HT1080 (cell line): ENCODE measurements at regions not wholly inside any gene's neighbourhood (a gene's known extent, or its start where the extent isn't known, plus 50 kb on each side); places are given as distances from the start of the nearest gene placed in this dataset.
"Not testable (repeated sequence)": the region's sequence is repeated elsewhere in the genome, so short reads cannot be mapped to it uniquely, and the experiment has no call there.

ENCODE experiments used
- DNase-seq: peaks from one replicate; pipeline ENCODE4 v3.0.0-alpha.2; 2015; ENCODE audit warnings: low read depth

DNA sequence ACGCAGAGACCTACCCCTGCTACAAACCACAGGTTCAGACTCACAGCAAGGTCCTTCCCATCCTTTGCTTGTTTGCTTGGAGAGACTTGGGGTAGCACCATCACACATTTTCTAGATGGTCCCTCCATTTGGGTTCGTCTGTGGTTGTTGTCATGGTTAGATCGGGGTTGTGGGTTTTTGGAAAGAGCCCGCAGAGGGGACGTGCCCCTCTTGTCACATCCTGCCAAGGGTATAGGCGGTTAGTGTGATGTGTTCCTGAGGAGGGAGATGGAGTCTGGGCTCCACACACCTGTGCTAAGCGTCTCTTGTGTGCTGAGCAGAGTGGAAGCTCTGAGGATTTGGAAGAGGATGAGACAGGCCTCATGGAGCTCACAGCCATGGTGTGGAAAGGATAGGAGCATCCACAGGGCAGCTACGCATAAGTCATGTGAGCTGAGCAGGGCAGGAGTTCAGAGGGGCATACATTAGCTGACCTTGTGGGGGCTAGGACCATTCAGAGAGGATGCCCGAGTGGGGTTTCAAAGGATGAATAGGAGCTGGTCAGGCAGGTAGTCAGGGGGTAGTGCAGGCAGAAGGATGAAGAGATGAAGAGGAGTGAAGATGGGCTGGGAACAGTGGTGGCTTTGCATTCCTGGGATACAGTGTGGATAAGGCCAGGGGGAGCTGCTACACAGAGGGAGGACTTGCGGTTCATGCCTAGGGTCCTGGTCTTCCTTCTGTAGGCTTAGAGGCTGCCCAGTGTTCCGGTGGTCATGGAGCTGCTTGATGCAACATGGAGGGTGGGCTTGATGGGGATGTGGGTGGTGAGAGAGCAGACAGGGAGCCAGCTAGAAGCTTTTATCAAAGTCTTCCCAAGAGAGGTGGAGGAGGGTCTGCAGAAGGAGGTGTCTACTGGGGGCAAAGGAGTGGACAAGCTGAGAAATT is 62.9 kb downstream of the ACKR3 start:
- DNase-seq = no peak

DNA sequence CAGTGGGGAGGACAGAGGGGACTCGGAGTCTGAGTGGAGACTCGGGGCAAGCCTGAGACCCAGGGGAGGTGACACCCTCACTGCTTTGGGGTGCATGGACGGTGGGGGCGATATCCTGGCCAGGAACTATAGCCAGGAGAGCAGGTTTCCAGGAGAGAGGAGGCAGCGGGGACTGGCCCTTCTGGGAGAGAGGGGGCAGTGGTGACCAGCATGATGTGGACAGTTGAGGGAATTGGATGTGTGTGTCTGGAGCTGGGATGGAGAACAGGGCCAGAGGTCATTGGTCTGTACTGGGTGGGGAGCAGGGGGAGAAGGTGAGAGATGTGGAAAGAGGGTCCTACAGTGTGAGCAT is 63.6 kb downstream of the ACKR3 start:
- DNase-seq = no peak

GRCh38 chr2:236633775-236634560 is 64.3 kb downstream of the ACKR3 start:
- DNase-seq = no peak

- DNase-seq = no peak
Observed at GRCh38 chr2:236636261-236636660, 66.6 kb downstream of the ACKR3 start.

- DNase-seq = no peak
Observed at GRCh38 chr2:236636714-236637470, 67.3 kb downstream of the ACKR3 start.

DNA sequence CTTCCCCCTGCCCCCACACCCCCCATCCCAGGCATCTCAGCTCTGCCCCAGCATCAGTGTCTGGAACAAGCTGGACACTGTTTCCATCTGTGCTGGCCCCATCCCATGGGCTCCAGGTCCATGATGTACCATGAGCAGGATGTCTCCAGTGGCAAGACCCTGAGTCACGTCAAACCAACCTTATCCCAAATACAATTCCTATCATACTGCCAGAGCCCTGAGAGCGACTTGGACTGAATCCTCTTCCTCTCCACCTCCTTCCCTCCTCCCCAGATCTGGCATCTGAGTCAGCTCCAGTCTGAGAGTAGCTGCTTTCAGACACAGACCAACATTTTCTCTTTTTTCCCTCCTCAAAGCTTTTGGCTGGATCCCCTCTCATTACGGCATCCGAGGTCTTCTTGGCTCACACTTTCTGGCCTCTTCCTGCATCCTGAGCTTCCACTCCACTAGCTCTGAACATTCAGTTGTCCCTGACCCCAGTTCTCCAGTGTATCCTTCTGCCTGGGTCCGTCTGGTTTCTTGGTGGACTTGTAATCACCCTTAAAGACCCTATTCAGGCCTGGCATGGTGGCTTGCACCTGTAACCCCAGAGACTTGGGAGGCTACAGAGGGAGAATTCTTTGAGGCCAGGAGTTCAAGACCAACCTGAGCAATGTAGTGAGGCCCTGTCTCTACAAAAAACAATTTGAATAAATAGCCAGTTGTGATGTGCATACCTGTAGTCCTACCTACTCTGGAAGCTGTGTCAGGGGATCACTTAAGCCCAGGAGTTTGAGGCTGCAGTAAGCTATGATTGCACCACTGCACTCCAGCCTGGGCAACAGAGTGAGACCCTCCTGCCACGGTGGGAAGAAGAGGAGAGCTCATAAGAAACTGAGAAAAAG is 68.3 kb downstream of the ACKR3 start:
- DNase-seq = no peak

DNA sequence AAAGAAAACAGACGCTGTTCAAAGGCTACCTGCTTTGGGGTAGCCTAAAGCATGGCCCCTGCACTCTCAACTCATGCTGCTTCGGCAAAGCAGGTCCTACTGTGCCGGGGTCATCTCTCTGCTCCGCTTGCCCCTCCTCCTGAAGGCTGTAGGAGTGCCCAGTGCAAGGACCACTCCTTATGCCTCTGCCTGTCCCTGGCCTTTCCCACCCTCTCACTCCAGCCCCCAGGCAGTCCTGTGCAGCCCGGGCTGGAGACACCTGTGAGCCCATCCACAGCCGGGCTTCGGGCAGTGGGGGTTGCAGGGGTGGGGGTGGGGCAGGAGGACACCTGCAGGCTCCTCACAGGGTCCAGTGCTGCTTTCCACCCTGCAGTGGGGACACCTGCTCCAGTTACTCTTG is 69.1 kb downstream of the ACKR3 start:
- no peak for DNase-seq

DNA sequence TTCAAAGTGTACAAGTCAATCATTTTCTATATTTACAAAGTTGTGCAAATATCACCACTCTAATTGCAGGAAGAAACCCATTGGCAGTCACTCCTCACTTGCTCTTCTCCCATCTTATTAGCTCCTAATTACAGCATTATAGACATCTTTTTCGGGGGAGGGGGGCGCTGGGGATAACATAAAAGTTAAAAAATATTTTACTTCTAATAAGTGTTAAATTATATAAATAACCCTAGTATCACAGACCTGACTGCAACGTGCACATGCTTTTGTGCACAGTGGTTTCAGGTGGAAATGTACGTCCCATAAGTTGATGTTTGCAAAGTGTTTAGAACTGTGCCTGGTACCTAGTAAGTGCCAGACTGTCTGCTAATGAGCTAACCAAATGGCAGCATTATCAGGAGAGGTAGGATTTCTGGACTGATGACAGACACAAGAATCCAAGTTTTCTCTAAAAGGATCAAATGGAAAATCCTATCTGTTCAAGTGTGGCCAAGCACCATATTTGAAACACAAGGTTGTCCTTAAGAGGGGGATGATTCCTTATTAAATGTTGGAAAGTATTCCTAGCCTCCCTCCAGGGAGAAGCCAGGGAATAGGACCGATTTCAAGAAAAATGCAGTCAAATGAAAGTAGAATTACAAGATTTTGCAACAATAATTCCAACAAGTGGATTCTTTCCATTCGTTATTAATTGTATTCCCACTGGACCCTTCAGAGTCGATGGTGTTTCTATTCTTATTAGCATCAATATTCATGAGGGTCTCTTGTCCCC is 70.0 kb downstream of the ACKR3 start:
- no peak for DNase-seq

DNA sequence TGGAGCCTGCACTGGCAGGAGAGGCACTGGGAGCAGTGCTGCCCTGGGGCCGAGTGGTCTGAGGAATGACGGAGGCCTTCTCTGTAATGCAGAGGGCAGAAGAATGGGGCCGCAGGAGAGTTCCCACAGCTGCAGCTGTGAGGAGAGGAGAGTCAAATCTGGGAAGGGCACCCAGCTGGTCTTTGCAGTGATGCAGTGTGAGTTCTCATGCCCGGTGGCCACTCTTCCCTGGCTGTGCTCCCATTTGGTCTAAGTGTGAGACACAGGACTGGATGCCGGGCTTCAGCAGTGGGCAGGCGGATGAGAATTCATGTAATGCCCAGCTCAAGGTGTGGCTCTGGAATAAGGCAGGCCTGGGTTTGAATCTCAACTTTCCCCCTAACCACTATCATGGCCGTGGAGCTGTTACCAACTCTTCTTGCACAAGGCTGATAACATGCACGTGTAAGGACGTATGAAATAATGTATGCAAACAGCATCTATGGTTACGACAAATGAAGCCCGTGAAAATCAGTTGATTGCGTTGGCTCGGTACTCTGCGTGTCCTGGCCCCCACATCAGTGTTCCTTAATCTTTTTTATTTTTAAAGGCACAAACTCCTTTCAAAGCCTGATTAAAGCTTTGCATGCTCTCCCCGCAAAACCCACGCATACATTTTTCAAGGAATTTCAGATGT is 71.6 kb downstream of the ACKR3 start:
- DNase-seq = no peak

DNA sequence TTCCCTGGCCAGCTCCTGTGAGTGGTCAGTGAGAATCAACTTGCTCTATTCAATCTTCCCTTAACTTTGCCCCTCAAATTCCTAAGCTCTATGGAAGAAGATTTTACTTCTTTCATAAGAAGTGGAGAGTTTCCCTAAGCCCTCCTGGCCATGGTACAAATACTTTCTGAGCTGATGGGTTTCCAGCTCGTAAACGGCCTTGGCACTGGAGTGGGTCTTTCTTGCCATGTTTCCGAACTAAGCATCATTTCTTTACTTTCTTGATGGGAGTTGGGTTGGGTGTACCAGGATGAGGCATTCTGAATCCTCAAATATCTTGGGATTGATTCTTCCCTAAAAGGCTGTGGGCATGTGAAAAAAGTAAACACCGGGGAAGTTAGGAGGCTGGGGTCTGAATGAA is 72.5 kb downstream of the ACKR3 start:
- no peak for DNase-seq

DNA sequence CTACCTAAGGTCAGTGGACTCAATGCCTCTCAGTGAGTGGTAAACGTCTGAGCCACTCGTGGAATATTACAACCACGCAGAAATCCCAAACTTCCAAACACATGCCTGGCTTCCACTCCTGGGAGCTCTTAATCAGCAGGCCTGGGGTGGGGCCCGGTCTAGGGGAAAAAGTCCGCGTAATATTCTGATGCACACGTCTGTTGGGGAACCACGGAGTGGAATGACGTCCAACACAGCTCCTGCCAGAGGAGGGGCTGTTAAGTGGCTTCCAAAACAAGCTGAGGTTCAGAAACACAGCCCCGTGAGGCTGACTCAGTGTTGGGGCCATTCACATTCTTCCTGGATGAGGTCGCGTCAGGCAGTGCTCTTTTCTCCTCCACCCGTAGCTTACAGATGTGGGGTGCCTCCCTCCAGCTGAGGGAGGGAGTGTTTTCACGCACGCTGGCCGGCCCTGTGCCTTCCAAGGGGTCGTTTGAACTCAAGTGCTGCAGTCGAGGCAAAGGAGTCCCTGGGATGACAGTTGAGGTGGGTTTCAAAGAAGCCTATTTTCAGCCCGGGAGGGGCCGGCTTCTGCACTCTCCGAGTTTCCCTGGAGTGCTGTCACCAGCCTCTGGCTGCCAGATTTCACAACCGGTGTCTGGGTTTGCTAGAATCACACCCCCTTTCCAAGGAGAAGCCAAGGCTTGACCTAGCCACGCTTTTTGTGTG is 73.1 kb downstream of the ACKR3 start:
- peak; percentile 85 for DNase-seq

GRCh38 chr2:236643480-236643879 is 73.9 kb downstream of the ACKR3 start:
- no peak for DNase-seq

DNA sequence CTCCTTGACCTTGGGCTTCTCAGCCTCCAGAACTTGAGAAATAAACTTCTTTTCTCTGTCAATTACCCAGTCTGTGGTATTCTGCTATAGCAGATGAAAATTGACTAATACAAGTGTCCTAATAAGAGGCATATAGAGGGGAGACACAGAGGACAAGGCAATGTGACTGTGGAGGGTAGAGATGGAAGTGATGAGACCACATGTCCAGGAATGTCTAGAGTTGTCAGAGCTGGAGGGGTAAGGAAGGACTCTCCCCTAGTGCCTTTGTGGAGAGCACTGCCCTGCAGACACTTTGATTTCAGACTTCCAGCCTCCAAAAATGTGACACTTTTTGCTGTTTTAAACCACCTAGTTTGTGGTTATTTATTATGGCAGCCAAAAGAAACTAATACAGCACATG is 74.4 kb downstream of the ACKR3 start:
- DNase-seq = no peak

GRCh38 chr2:236644502-236644911 is 74.9 kb downstream of the ACKR3 start:
- no peak for DNase-seq

DNA sequence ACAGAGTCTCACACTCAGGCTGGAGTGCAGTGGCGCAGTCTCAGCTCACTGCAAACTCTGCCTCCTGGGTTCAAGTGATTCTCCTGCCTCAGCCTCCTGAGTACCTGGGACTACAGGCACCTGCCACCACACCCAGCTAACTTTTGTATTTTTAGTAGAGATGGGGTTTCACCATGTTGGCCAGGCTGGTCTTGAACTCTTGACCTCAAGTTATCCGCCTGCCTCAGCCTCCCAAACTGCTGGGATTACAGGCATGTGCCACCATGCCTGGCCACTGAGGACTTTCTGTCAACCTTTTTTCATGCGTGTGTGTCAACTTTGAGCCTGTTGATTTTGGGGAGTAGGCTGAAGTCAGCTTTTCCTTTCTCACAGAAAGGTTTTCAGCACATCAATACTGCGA is 75.5 kb downstream of the ACKR3 start:
- not testable (repeated sequence) for DNase-seq

DNA sequence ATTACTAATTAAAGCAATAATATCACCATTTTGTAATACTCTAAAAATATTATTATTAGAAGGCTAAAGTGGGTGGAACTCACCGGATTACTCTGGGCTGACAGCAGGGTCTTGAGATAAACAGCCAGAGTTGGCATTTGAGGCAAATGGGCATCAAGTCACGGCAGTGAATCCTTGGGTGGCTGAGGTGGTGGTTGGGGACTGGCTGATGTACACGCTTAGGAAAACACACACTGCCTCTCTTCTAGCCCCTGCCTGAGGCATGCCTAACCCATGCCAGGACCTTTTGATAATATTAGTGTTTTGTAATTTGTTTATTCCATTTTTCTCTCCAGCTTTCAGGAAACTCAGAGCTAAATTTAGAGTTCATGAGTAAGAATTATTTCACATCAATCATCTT is 76.8 kb downstream of the ACKR3 start:
- no peak for DNase-seq

GRCh38 chr2:236646871-236647270 is 77.2 kb downstream of the ACKR3 start:
- no peak for DNase-seq

DNA sequence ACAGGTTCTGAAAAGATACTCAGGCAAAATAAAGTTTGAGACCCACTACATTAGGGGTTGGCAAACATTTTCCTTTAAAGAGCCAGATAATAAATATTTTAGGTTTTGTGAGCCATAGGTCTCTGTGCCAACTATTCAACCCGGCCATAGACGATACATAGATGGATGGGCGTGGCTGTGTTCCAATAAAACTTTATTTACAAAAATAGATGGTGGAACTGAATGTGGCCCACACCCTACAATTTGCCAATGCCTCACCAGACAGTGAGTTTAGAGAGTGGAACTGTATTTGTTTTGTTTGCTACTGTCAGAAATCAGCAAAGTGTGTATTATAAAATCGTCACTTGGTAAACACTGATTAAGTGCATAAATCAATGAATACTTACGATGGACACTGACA is 78.0 kb downstream of the ACKR3 start:
- no peak for DNase-seq

DNA sequence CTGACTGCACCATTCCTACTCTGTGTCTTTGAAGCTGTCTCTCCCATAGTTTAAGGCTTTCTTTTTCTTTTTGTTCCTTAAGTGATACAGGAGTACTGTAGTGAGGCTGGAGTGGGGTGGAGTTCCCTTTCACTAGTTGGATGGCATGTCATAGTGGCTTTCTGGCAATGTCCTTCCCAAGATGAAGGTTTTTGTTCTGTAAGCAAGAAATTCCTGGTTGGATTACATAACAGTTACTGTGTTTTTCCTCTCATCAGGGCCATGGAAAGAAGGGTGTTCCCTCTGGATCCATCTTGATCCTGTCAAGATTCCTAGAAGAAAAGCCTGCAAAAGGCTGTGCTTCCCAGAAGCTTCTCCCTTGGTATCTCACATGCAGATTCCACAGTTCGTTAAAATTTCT is 84.2 kb downstream of the ACKR3 start:
- no peak for DNase-seq
